Lower lobe of right lung (tissue), 2 donors: ENCODE measurements at regions not wholly inside any gene's neighbourhood (a gene's known extent, or its start where the extent isn't known, plus 50 kb on each side); places are given as distances from the start of the nearest gene placed in this dataset.
"Not testable (repeated sequence)": the region's sequence is repeated elsewhere in the genome, so short reads cannot be mapped to it uniquely, and the experiment has no call there.

ENCODE experiments used
- ATAC-seq, 2 donors: fragments of 200-7000 bp; cut with Tn5 transposase; one replicate each; pipeline ENCODE4 v1.9.1; 2020 to 2022; ENCODE audit warnings: mild to moderate bottlenecking in 2 of 2, moderate library complexity in 2 of 2
- DNase-seq: peaks from one replicate; pipeline ENCODE4 v3.0.0-alpha.2; 2020
- H3K27ac ChIP-seq: fragments of 200-600 bp; one replicate; pipeline ENCODE4 v1.8.0; 2022
- H3K27me3 ChIP-seq: fragments of 200-600 bp; one replicate; pipeline ENCODE4 v1.8.0; 2022; ENCODE audit warnings: low read depth
- H3K36me3 ChIP-seq: fragments of 200-600 bp; one replicate; pipeline ENCODE4 v1.8.0; 2022; ENCODE audit warnings: mild to moderate bottlenecking
- H3K4me1 ChIP-seq: fragments of 200-600 bp; one replicate; pipeline ENCODE4 v1.8.0; 2022
- H3K4me3 ChIP-seq: fragments of 200-600 bp; one replicate; pipeline ENCODE4 v1.8.0; 2022; ENCODE audit warnings: mild to moderate bottlenecking
- H3K9me3 ChIP-seq: fragments of 200-600 bp; one replicate; pipeline ENCODE4 v1.8.0; 2022
- CTCF ChIP-seq: fragments of 200-600 bp; IDR thresholded peaks from one replicate; pipeline ENCODE4 v1.8.0; 2022; ENCODE audit warnings: antibody characterized with exemption, mild to moderate bottlenecking
- intact Hi-C: fragments of 100-400 bp; cut with DNase I; formaldehyde crosslinking; loops from one replicate; pipeline ENCODE4 v1.11.0; 2022
- donor health status: DM: no; HTN: yes; CAD: no; lungs with severe emphysema.

- DNase-seq: no peak
- Histone ChIP-seq H3K36me3 (no peaks in the 10 kb centered on the region), H3K27ac (peak overlapping the region; percentile 57), H3K27me3 (no peaks in the 10 kb centered on the region), H3K9me3 (peaks cover 12% of the 10 kb centered on the region), H3K4me3 (no peak overlapping the region), H3K4me1 (peaks cover 27% of the 10 kb centered on the region)
- no peak for TF ChIP-seq CTCF
- peak; percentile 33 to 47 for ATAC-seq
- intact Hi-C loops: no loop called here
Observed at GRCh38 chr3:194879991-194880939, 194.6 kb downstream of the FAM43A start.

GRCh38 chr3:194880940-194881925, 195.6 kb downstream of the FAM43A start:
- Histone ChIP-seq H3K9me3 (peaks cover 12% of the 10 kb centered on the region), H3K4me1 (peaks cover 27% of the 10 kb centered on the region), H3K4me3 (no peak overlapping the region), H3K27me3 (no peaks in the 10 kb centered on the region), H3K36me3 (no peaks in the 10 kb centered on the region), H3K27ac (peak overlapping the region; percentile 57)
- DNase-seq (no peak), ATAC-seq (no peak)
- intact Hi-C loops: no loop called here
- TF ChIP-seq CTCF: no peak

GRCh38 chr3:194884649-194885315, 199.1 kb downstream of the FAM43A start:
- peaks cover 17% of the 10 kb centered on the region for H3K4me1 ChIP-seq
- peaks cover 12% of the 10 kb centered on the region for H3K9me3 ChIP-seq
- TF ChIP-seq CTCF: no peak
- H3K4me3 ChIP-seq: no peak overlapping the region
- no peaks in the 10 kb centered on the region for H3K27me3 ChIP-seq
- no peaks in the 10 kb centered on the region for H3K36me3 ChIP-seq
- ATAC-seq: peak; percentile 29 to 39
- DNase-seq: no peak
- H3K27ac ChIP-seq: no peak overlapping the region
- intact Hi-C loops: no loop called here

- no peak for ATAC-seq
- intact Hi-C loops: no loop called here
- Histone ChIP-seq H3K4me1 (peaks cover 7% of the 10 kb centered on the region), H3K27ac (no peak overlapping the region), H3K4me3 (no peak overlapping the region), H3K9me3 (peaks cover 12% of the 10 kb centered on the region), H3K36me3 (no peaks in the 10 kb centered on the region), H3K27me3 (no peaks in the 10 kb centered on the region)
- no peak for TF ChIP-seq CTCF
- no peak for DNase-seq
Observed at GRCh38 chr3:194885766-194886165, 200.1 kb downstream of the FAM43A start.

- no peaks in the 10 kb centered on the region for H3K4me1 ChIP-seq
- intact Hi-C loops: no loop called here
Observed at GRCh38 chr3:194886836-194887235, 201.2 kb downstream of the FAM43A start.

GRCh38 chr3:194888062-194888461, 202.4 kb downstream of the FAM43A start:
- H3K27ac ChIP-seq, ATAC-seq, H3K27me3 ChIP-seq, H3K4me3 ChIP-seq, DNase-seq, H3K4me1 ChIP-seq, H3K36me3 ChIP-seq, intact Hi-C loops: not testable (repeated sequence)
- peaks cover 12% of the 10 kb centered on the region for H3K9me3 ChIP-seq

More at GRCh38 chr3:194886836-194887235, 201.2 kb downstream of the FAM43A start:
- ATAC-seq: no peak
- Histone ChIP-seq H3K36me3 (no peaks in the 10 kb centered on the region), H3K27ac (no peak overlapping the region), H3K27me3 (no peaks in the 10 kb centered on the region), H3K4me3 (no peak overlapping the region), H3K9me3 (peaks cover 12% of the 10 kb centered on the region)
- no peak for TF ChIP-seq CTCF
- no peak for DNase-seq
